H1 (cell line): ENCODE measurements at regions not wholly inside any gene's neighbourhood (a gene's known extent, or its start where the extent isn't known, plus 50 kb on each side); places are given as distances from the start of the nearest gene placed in this dataset.

Source experiments
- CTCF ChIA-PET: fragments of 300-600 bp; sonication (Branson Sonifier 250); formaldehyde crosslinking; loops from one replicate; lab custom pipeline; 2021; ENCODE audit not compliant: partially characterized antibody; lab: Charles Lee
- POLR2A ChIA-PET: fragments of 300-600 bp; sonication (Branson Sonifier 250); formaldehyde crosslinking; loops from one replicate; lab custom pipeline; 2021; ENCODE audit warnings: inconsistent platforms; ENCODE audit not compliant: partially characterized antibody; lab: Charles Lee
- DNase-seq, 2 experiments: peaks; one replicate each; pipeline versions ENCODE4 v3.0.0 to v3.0.0-alpha.2; 2010 to 2022; ENCODE audit warnings: low spot score in 2 of 2, low read depth in 1 of 2, mixed read lengths in 1 of 2
- FAIRE-seq: peaks from 2 replicates; lab custom pipeline; 2011; peaks lifted over from hg19 to GRCh38; lab: Jason Lieb, UNC
- H2AFZ ChIP-seq: 2 replicates; pipeline ENCODE4 v1.8.1; 2012; ENCODE audit warnings: low read length, inconsistent platforms
- H2AK5ac ChIP-seq: 2 replicates; pipeline ENCODE4 v1.6.1; 2013; ENCODE audit warnings: low read depth, low read length
- H2BK120ac ChIP-seq: replicated peaks from 2 replicates; pipeline ENCODE3; 2013; ENCODE audit warnings: low read depth, low read length, inconsistent platforms
- H2BK12ac ChIP-seq: 2 replicates; pipeline ENCODE4 v1.6.1; 2013; ENCODE audit warnings: low read depth, low read length
- H2BK15ac ChIP-seq: 2 replicates; pipeline ENCODE4 v1.6.1; 2013; ENCODE audit warnings: low read length
- H2BK20ac ChIP-seq: 2 replicates; pipeline ENCODE4 v1.6.1; 2013; ENCODE audit warnings: low read length
- H2BK5ac ChIP-seq: 2 replicates; pipeline ENCODE4 v1.6.1; 2013; ENCODE audit warnings: low read depth, low read length
- H3K14ac ChIP-seq: 2 replicates; pipeline ENCODE4 v1.6.1; 2013; ENCODE audit warnings: inconsistent platforms; ENCODE audit not compliant: insufficient read length
- H3K18ac ChIP-seq: 2 replicates; pipeline ENCODE4 v1.6.1; 2013; ENCODE audit warnings: low read length; ENCODE audit errors: extremely low read depth
- H3K23ac ChIP-seq: 2 replicates; pipeline ENCODE4 v1.6.1; 2013; ENCODE audit warnings: inconsistent platforms; ENCODE audit not compliant: insufficient read length
- H3K23me2 ChIP-seq: 2 replicates; pipeline ENCODE4 v1.6.1; 2013; ENCODE audit warnings: low read depth, low read length
- H3K27ac ChIP-seq: 2 replicates; pipeline ENCODE4 v1.6.1; 2011; ENCODE audit warnings: low read depth, low read length, inconsistent platforms
- H3K27me3 ChIP-seq, 4 experiments: replicated peaks in 1 of 4; 1 replicate in 1 of 4; 2 replicates in 3 of 4; pipeline versions ENCODE4 v1.6.1 to v1.8.1; 2011 to 2013; ENCODE audit warnings: low read length in 3 of 4, mild to moderate bottlenecking in 3 of 4, inconsistent platforms in 2 of 4, mixed read lengths in 2 of 4, moderate library complexity in 1 of 4; ENCODE audit not compliant: control insufficient read depth in 3 of 4, insufficient read depth in 3 of 4; ENCODE audit errors: extremely low read depth in 1 of 4
- H3K36me3 ChIP-seq, 4 experiments: 2 replicates each; pipeline versions ENCODE4 v1.6.1 to v1.8.1; 2011 to 2013; ENCODE audit warnings: mild to moderate bottlenecking in 4 of 4, low read length in 3 of 4, moderate library complexity in 2 of 4, control low read depth in 1 of 4, inconsistent platforms in 1 of 4; ENCODE audit not compliant: insufficient read depth in 4 of 4, control insufficient read depth in 2 of 4
- H3K4ac ChIP-seq: replicated peaks from 2 replicates; pipeline ENCODE3; 2013; ENCODE audit warnings: low read length, low read depth, mixed read lengths, inconsistent platforms; ENCODE audit not compliant: insufficient read length
- H3K4me1 ChIP-seq, 4 experiments: replicated peaks in 1 of 4; 1 replicate in 1 of 4; 2 replicates in 3 of 4; pipeline versions ENCODE4 v1.6.1 to v1.8.1; 2011 to 2013; ENCODE audit warnings: low read length in 3 of 4, inconsistent platforms in 2 of 4, mixed read lengths in 1 of 4; ENCODE audit not compliant: insufficient read depth in 4 of 4, control insufficient read depth in 3 of 4
- H3K4me2 ChIP-seq, 2 experiments: 2 replicates each; pipeline versions ENCODE4 v1.6.1 to v1.8.1; 2011 to 2013; ENCODE audit warnings: low read depth in 2 of 2, low read length in 2 of 2, control low read depth in 1 of 2, inconsistent platforms in 1 of 2, mild to moderate bottlenecking in 1 of 2; ENCODE audit not compliant: insufficient read depth in 1 of 2
- H3K4me3 ChIP-seq, 4 experiments: fragments of 200-600, 300-600 bp in 1 of 4; sonication (generic), shearing (Covaris generic), sonication (Bioruptor Twin) in 1 of 4; 2 replicates each; pipeline versions ENCODE4 v1.5.1 to v1.8.1; 2011 to 2016; ENCODE audit warnings: low read length in 4 of 4, low read depth in 3 of 4, control low read depth in 2 of 4, inconsistent platforms in 2 of 4, mild to moderate bottlenecking in 2 of 4, mixed read lengths in 1 of 4, moderate library complexity in 1 of 4; ENCODE audit not compliant: insufficient read depth in 2 of 4; ENCODE audit errors: extremely low read depth in 1 of 4
- H3K56ac ChIP-seq: replicated peaks from 2 replicates; pipeline ENCODE3; 2013; ENCODE audit warnings: low read depth, mild to moderate bottlenecking, mixed read lengths, low read length, inconsistent platforms; ENCODE audit not compliant: insufficient read length
- H3K79me1 ChIP-seq: 2 replicates; pipeline ENCODE4 v1.6.1; 2013; ENCODE audit warnings: low read depth, low read length, control low read depth
- H3K79me2 ChIP-seq, 2 experiments: 2 replicates each; pipeline versions ENCODE4 v1.6.1 to v1.8.1; 2012 to 2013; ENCODE audit warnings: low read length in 2 of 2, mild to moderate bottlenecking in 2 of 2, inconsistent platforms in 1 of 2; ENCODE audit not compliant: insufficient read depth in 2 of 2, control insufficient read depth in 1 of 2
- H3K9ac ChIP-seq, 4 experiments: replicated peaks in 1 of 4; 1 replicate in 1 of 4; 2 replicates in 3 of 4; pipeline versions ENCODE4 v1.6.1 to v1.8.1; 2011 to 2013; ENCODE audit warnings: low read depth in 3 of 4, low read length in 3 of 4, control low read depth in 2 of 4, mild to moderate bottlenecking in 2 of 4, moderate library complexity in 2 of 4, inconsistent platforms in 1 of 4; ENCODE audit errors: extremely low read depth in 1 of 4
- H3K9me3 ChIP-seq, 2 experiments: 2 replicates each; pipeline versions ENCODE4 v1.6.1 to v1.8.1; 2012 to 2013; ENCODE audit warnings: mild to moderate bottlenecking in 2 of 2, moderate library complexity in 2 of 2, control low read depth in 1 of 2, inconsistent platforms in 1 of 2, low read depth in 1 of 2, low read length in 1 of 2, mixed read lengths in 1 of 2; ENCODE audit not compliant: insufficient read depth in 2 of 2
- H4K20me1 ChIP-seq, 2 experiments: replicated peaks in 1 of 2; 2 replicates each; pipeline versions ENCODE3 to v1.8.1; 2011 to 2013; ENCODE audit warnings: inconsistent platforms in 2 of 2, low read length in 2 of 2, mild to moderate bottlenecking in 1 of 2; ENCODE audit not compliant: insufficient read depth in 2 of 2, control insufficient read depth in 1 of 2
- H4K5ac ChIP-seq: 2 replicates; pipeline ENCODE4 v1.6.1; 2013; ENCODE audit warnings: low read length, low read depth, mixed read lengths, inconsistent platforms; ENCODE audit not compliant: insufficient read length
- H4K8ac ChIP-seq: 2 replicates; pipeline ENCODE4 v1.8.0; 2013; ENCODE audit warnings: mild to moderate bottlenecking, moderate library complexity, low read length, inconsistent platforms; ENCODE audit not compliant: insufficient read depth; ENCODE audit errors: extremely low read depth
- H4K91ac ChIP-seq: replicated peaks from 2 replicates; pipeline ENCODE3; 2013; ENCODE audit warnings: low read length, mixed read lengths, inconsistent platforms; ENCODE audit not compliant: insufficient read length
- ATF3 ChIP-seq: IDR thresholded peaks from 2 replicates; pipeline ENCODE4 v1.6.1; 2011; ENCODE audit warnings: low read depth, mild to moderate bottlenecking, low read length; ENCODE audit not compliant: insufficient read depth
- CTBP2 ChIP-seq: IDR thresholded peaks from 2 replicates; pipeline ENCODE4 v1.7.0; 2011; ENCODE audit warnings: borderline replicate concordance, mild to moderate bottlenecking, moderate library complexity, mixed read lengths, low read length; ENCODE audit not compliant: insufficient read depth, insufficient read length
- EGR1 ChIP-seq: IDR thresholded peaks from 2 replicates; pipeline ENCODE4 v1.6.1; 2011; ENCODE audit warnings: low read depth, low read length, borderline replicate concordance
- FOSL1 ChIP-seq: IDR thresholded peaks from 2 replicates; pipeline ENCODE4 v1.6.1; 2011; ENCODE audit warnings: mild to moderate bottlenecking, low read depth, low read length, moderate library complexity; ENCODE audit not compliant: insufficient read depth
- GTF2F1 ChIP-seq: IDR thresholded peaks from 2 replicates; pipeline ENCODE4 v1.6.1; 2012; ENCODE audit warnings: low read depth, low read length, improper control_type of control experiment, borderline replicate concordance
- HDAC2 ChIP-seq, 2 experiments: fragments of 300-600 bp in 1 of 2; sonication (generic) in 1 of 2; IDR thresholded peaks; 2 replicates each; pipeline ENCODE4 v1.6.1; 2011 to 2012; ENCODE audit warnings: low read depth in 2 of 2, low read length in 2 of 2, mild to moderate bottlenecking in 2 of 2, moderate library complexity in 2 of 2, borderline replicate concordance in 1 of 2, inconsistent platforms in 1 of 2
- HDAC6 ChIP-seq: IDR thresholded peaks from one replicate; pipeline ENCODE4 v1.7.1; 2012; ENCODE audit warnings: low read depth, mild to moderate bottlenecking, inconsistent platforms, low read length, moderate library complexity
- PHF8 ChIP-seq: fragments of 200-600 bp; sonication (generic); conservative IDR thresholded peaks from 2 replicates; pipeline ENCODE4 v1.7.1; 2012; ENCODE audit warnings: low read depth, mild to moderate bottlenecking, inconsistent platforms, low read length, moderate library complexity
- POU5F1 ChIP-seq: IDR thresholded peaks from 2 replicates; pipeline ENCODE4 v1.6.1; 2011; ENCODE audit warnings: low read depth, mild to moderate bottlenecking, low read length, moderate library complexity
- RNF2 ChIP-seq: fragments of 200-900, 300-1000 bp; sonication (generic); IDR thresholded peaks from 2 replicates; pipeline ENCODE4 v1.7.1; 2016; ENCODE audit warnings: borderline replicate concordance, low read depth, mild to moderate bottlenecking, antibody characterized with exemption, low read length; ENCODE audit not compliant: poor library complexity, severe bottlenecking; ENCODE audit errors: missing control alignments
- SIRT6 ChIP-seq: IDR thresholded peaks from one replicate; pipeline ENCODE4 v1.7.1; 2012; ENCODE audit warnings: low read length, inconsistent platforms
- TBP ChIP-seq: IDR thresholded peaks from 2 replicates; pipeline ENCODE4 v1.6.1; 2011; ENCODE audit warnings: low read depth, low read length, improper control_type of control experiment
- WGBS, 2 experiments: shearing (Covaris generic) in 1 of 2; methylation state at CpG; one replicate each; pipeline versions ENCODE4 v1.1.6 to v1.1.7; 2013 to 2015; ENCODE audit warnings: low lambda C conversion rate in 2 of 2, mixed read lengths in 2 of 2, inconsistent platforms in 1 of 2, low coverage in 1 of 2, missing lambda C conversion rate in 1 of 2; ENCODE audit not compliant: insufficient replicate concordance in 2 of 2, insufficient coverage in 1 of 2, insufficient read length in 1 of 2; ENCODE audit errors: extremely low coverage in 1 of 2, missing lambda C conversion rate in 1 of 2; 5-methylcytosine and 5-hydroxymethylcytosine counted together

GRCh38 chr6:167660424-167660823 lies 166.3 kb upstream of the AFDN start:
- Histone ChIP-seq H2BK5ac (no peak overlapping the region), H3K23ac (no peak overlapping the region), H4K20me1 (peaks cover 0 to 1% of the 10 kb centered on the region in 2 experiments), H4K5ac (no peak overlapping the region), H3K36me3 (no peaks in the 10 kb centered on the region), H2AK5ac (no peak overlapping the region), H3K27ac (no peak overlapping the region), H3K18ac (no peak overlapping the region), H2BK120ac (no peak overlapping the region), H2AFZ (no peak overlapping the region), H3K79me2 (no peaks in the 10 kb centered on the region), H2BK12ac (no peak overlapping the region), H3K14ac (no peak overlapping the region), H3K9ac (no peak overlapping the region), H3K4me1 (no peaks in the 10 kb centered on the region), H3K56ac (no peak overlapping the region), H3K4ac (no peak overlapping the region), H3K4me2 (no peak overlapping the region), H4K91ac (no peak overlapping the region), H3K4me3 (no peak overlapping the region), H3K27me3 (no peaks in the 10 kb centered on the region), H3K23me2 (peaks cover 3% of the 10 kb centered on the region; the same call in 1 of the 2 replicates), H2BK20ac (no peak overlapping the region), H4K8ac (no peak overlapping the region), H2BK15ac (no peak overlapping the region), H3K79me1 (no peaks in the 10 kb centered on the region), H3K9me3 (no peaks in the 10 kb centered on the region)
- DNase-seq (no peak), FAIRE-seq (no peak)
- ChIA-PET POLR2A (interaction anchor here (1.3 kb wide), 1 partner anchor 117 kb away, joined by 3 read pairs; no protein-coding TSS in a partner anchor), CTCF (interaction anchor here (2.1 kb wide), 1 partner anchor 17 kb away, joined by 10 read pairs; no protein-coding TSS in a partner anchor)
- 94% methylated on average over 4 of the region's 4 CpGs; no CpG with 5 or more reads in 1 of the 2 experiments for WGBS, 2 experiments
- TF ChIP-seq CTBP2 (no peak), PHF8 (no peak), HDAC6 (no peak), POU5F1 (no peak), HDAC2 (IDR thresholded peaks at IDR 0.05; ENCODE audit: borderline replicate concordance in 1 of 2, low read depth in 2 of 2, low read length in 2 of 2) (no peak), SIRT6 (no peak), TBP (no peak), GTF2F1 (no peak), EGR1 (no peak), RNF2 (no peak), ATF3 (no peak), FOSL1 (no peak)
